Calu3 (cell line): ENCODE measurements at regions not wholly inside any gene's neighbourhood (a gene's known extent, or its start where the extent isn't known, plus 50 kb on each side); places are given as distances from the start of the nearest gene placed in this dataset.

Experiments used
- BruUV-seq: library from RNA; stranded (reverse); fragments of 400-500 nt; replicated peaks from 2 replicates; lab custom pipeline; 2021; lab: Mats Ljungman, UMichigan
- CTCF ChIA-PET: fragments of 300-600 bp; sonication (Branson Sonifier 250); formaldehyde crosslinking; loops from one replicate; lab custom pipeline; 2022; ENCODE audit warnings: antibody characterized with exemption; lab: Charles Lee
- DNase-seq: peaks from one replicate; pipeline ENCODE4 v3.0.0; 2022
- H3K27ac Mint-ChIP-seq: one replicate; pipeline ENCODE4 v1.8.0; 2022; ENCODE audit warnings: mixed read lengths; ENCODE audit not compliant: unreplicated experiment
- H3K27me3 Mint-ChIP-seq: one replicate; pipeline ENCODE4 v1.8.0; 2022; ENCODE audit warnings: mixed read lengths; ENCODE audit not compliant: unreplicated experiment
- H3K36me3 Mint-ChIP-seq: one replicate; pipeline ENCODE4 v1.8.0; 2022; ENCODE audit warnings: mild to moderate bottlenecking, moderate library complexity, mixed read lengths; ENCODE audit not compliant: insufficient read depth, unreplicated experiment
- H3K4me1 Mint-ChIP-seq: one replicate; pipeline ENCODE4 v1.8.0; 2022; ENCODE audit warnings: mild to moderate bottlenecking, low read depth, mixed read lengths; ENCODE audit not compliant: unreplicated experiment
- H3K4me3 Mint-ChIP-seq: one replicate; pipeline ENCODE4 v1.8.0; 2022; ENCODE audit warnings: mild to moderate bottlenecking, low read depth, moderate library complexity, mixed read lengths; ENCODE audit not compliant: unreplicated experiment
- H3K9me3 Mint-ChIP-seq: one replicate; pipeline ENCODE4 v1.8.0; 2022; ENCODE audit warnings: low read depth, mixed read lengths; ENCODE audit not compliant: unreplicated experiment
- CTCF ChIP-seq: fragments of 200-600 bp; IDR thresholded peaks from one replicate; pipeline ENCODE4 v1.8.0; 2022; ENCODE audit warnings: antibody characterized with exemption; ENCODE audit not compliant: unreplicated experiment
- intact Hi-C: fragments of 100-400 bp; cut with micrococcal nuclease; formaldehyde crosslinking; loops from one replicate; pipeline ENCODE4 v1.10.0; 2022; ENCODE audit not compliant: unreplicated experiment

DNA sequence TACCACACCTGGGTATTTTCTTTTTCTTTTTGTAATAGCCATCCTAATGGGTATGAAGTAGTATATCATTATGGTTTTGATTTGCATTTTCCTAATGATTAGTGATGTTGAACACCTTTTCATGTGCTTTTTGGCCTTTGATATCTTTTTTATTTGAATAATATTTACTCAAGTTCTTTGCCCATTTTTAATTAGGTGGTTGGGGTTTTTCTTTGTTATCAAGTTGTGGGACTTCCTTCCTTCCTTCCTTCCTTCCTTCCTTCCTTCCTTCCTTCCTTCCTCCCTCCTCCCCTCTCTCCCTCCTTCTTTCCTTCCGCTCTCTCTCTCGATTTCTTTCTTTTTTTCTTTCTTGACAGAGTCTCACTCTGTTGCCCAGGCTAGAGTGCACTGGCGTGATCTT is 75.0 kb upstream of the PDGFD start:
- intact Hi-C loops: no loop called here
- Mint-ChIP-seq H3K27ac (no peak overlapping the region), H3K4me3 (no peak overlapping the region), H3K36me3 (no peaks in the 10 kb centered on the region), H3K27me3 (no peaks in the 10 kb centered on the region), H3K4me1 (no peaks in the 10 kb centered on the region), H3K9me3 (peaks cover 3% of the 10 kb centered on the region)
- no peak for DNase-seq
- no TSS peak for BruUV-seq
- TF ChIP-seq CTCF: no peak
- CTCF ChIA-PET: interaction anchor here (0.7 kb wide), 1 partner anchor 332 kb away, joined by 3 read pairs; no protein-coding TSS in a partner anchor

- no peaks in the 10 kb centered on the region for H3K36me3 Mint-ChIP-seq
- no peaks in the 10 kb centered on the region for H3K9me3 Mint-ChIP-seq
- no peak for TF ChIP-seq CTCF
- intact Hi-C loops: no loop called here
- no peak for DNase-seq
- BruUV-seq: no TSS peak
- H3K4me3 Mint-ChIP-seq: no peak overlapping the region
- no peaks in the 10 kb centered on the region for H3K27me3 Mint-ChIP-seq
- CTCF ChIA-PET: no interaction called here
- H3K27ac Mint-ChIP-seq: no peak overlapping the region
- H3K4me1 Mint-ChIP-seq: no peaks in the 10 kb centered on the region
These were observed 61.1 kb upstream of the PDGFD start for GRCh38 chr11:104225047-104225446.

DNA sequence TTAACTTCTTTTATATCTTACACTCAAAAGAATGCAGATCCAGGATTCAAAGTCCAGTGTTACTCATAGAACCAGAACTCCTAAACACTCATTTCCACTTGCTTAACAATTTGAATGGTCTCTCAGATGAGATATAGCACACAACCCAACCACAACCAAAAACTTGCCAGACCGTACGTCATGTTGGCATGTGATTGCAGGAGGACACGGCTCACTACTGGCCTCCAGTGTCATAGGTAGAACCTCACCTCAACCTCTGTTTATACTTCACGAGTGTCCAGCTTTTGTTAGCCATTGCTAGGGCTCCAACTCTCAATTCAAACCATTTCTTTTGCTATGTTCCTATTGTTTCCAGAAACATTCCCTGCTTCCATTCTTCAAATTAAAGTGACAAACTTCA is 58.5 kb upstream of the PDGFD start:
- Mint-ChIP-seq H3K27me3 (no peaks in the 10 kb centered on the region), H3K36me3 (no peaks in the 10 kb centered on the region), H3K9me3 (no peaks in the 10 kb centered on the region), H3K4me3 (no peak overlapping the region), H3K4me1 (no peaks in the 10 kb centered on the region), H3K27ac (no peak overlapping the region)
- CTCF ChIA-PET: interaction anchor here (0.8 kb wide), 1 partner anchor 571 kb away, joined by 3 read pairs; no protein-coding TSS in a partner anchor
- intact Hi-C loops: no loop called here
- TF ChIP-seq CTCF: no peak
- no TSS peak for BruUV-seq
- no peak for DNase-seq

- intact Hi-C loops: no loop called here
- Mint-ChIP-seq H3K9me3 (no peaks in the 10 kb centered on the region), H3K4me3 (no peak overlapping the region), H3K36me3 (no peaks in the 10 kb centered on the region), H3K4me1 (no peaks in the 10 kb centered on the region), H3K27ac (no peak overlapping the region), H3K27me3 (no peaks in the 10 kb centered on the region)
- CTCF ChIA-PET: no interaction called here
- BruUV-seq: no TSS peak
- DNase-seq: no peak
- TF ChIP-seq CTCF: no peak
These were observed 57.5 kb upstream of the PDGFD start for GRCh38 chr11:104221455-104221854.

DNA sequence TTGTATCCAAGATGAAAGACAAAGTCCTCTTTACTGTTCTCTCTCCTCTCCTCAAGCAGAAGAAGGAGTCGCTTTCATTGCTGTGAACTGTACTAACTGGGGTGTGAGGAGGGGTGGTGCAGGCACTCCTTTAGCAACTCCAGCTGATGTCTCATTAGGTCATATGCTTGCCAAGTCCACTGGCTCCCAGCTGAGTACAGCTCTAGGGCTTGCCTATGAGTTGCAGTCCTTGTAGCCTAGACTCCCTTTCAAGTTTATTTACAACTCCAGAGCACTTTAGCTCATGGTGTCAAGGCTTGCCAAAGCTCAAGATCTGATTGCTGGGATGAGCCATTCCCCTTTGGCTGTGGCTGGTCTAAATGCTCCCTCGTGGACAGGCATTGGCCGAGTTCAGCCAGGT is 55.1 kb upstream of the PDGFD start:
- no TSS peak for BruUV-seq
- no peak overlapping the region for H3K4me3 Mint-ChIP-seq
- no peaks in the 10 kb centered on the region for H3K36me3 Mint-ChIP-seq
- no peak overlapping the region for H3K27ac Mint-ChIP-seq
- H3K9me3 Mint-ChIP-seq: no peaks in the 10 kb centered on the region
- CTCF ChIA-PET: no interaction called here
- no peaks in the 10 kb centered on the region for H3K4me1 Mint-ChIP-seq
- intact Hi-C loops: no loop called here
- no peak for TF ChIP-seq CTCF
- no peaks in the 10 kb centered on the region for H3K27me3 Mint-ChIP-seq
- no peak for DNase-seq
